IPS DF 4.7 (cell line): ENCODE measurements at regions not wholly inside any gene's neighbourhood (a gene's known extent, or its start where the extent isn't known, plus 50 kb on each side); places are given as distances from the start of the nearest gene placed in this dataset.
"Not testable (repeated sequence)": the region's sequence is repeated elsewhere in the genome, so short reads cannot be mapped to it uniquely, and the experiment has no call there.

Experiments used
- DNase-seq: peaks from one replicate; pipeline ENCODE4 v3.0.0-alpha.2; 2013; ENCODE audit warnings: low spot score; ENCODE audit errors: extremely low read depth

- DNase-seq, result no peak
Observed at GRCh38 chr13:60699636-60700035, 302.6 kb downstream of the TDRD3 start.

GRCh38 chr13:60696602-60697001, 299.6 kb downstream of the TDRD3 start:
- no peak for DNase-seq

- DNase-seq, result no peak
Observed at GRCh38 chr13:60691268-60691667, 294.2 kb downstream of the TDRD3 start.

GRCh38 chr13:60690604-60691003, 293.6 kb downstream of the TDRD3 start:
- no peak for DNase-seq

- DNase-seq, result no peak
Observed at GRCh38 chr13:60689571-60689970, 292.6 kb downstream of the TDRD3 start.

- DNase-seq, result no peak
Observed at GRCh38 chr13:60689076-60689475, 292.1 kb downstream of the TDRD3 start.

GRCh38 chr13:60679928-60680694, 283.1 kb downstream of the TDRD3 start:
- DNase-seq, result no peak

GRCh38 chr13:60679131-60679530, 282.1 kb downstream of the TDRD3 start:
- DNase-seq, result no peak

- DNase-seq, result no peak
Observed at GRCh38 chr13:60671386-60671785, 274.4 kb downstream of the TDRD3 start.

GRCh38 chr13:60663788-60664187, 266.8 kb downstream of the TDRD3 start:
- DNase-seq, result no peak

- DNase-seq, result no peak
Observed at GRCh38 chr13:60662595-60662994, 265.6 kb downstream of the TDRD3 start.

- no peak for DNase-seq
Observed at GRCh38 chr13:60661521-60661920, 264.5 kb downstream of the TDRD3 start.

- DNase-seq, result not testable (repeated sequence)
Observed at GRCh38 chr13:60657586-60657985, 260.6 kb downstream of the TDRD3 start.

GRCh38 chr13:60655256-60655655, 258.2 kb downstream of the TDRD3 start:
- DNase-seq, result no peak

- no peak for DNase-seq
Observed at GRCh38 chr13:60654415-60654814, 257.4 kb downstream of the TDRD3 start.

- DNase-seq, result no peak
Observed at GRCh38 chr13:60647547-60647946, 250.5 kb downstream of the TDRD3 start.

- DNase-seq, result no peak
Observed at GRCh38 chr13:60646620-60647019, 249.6 kb downstream of the TDRD3 start.

- DNase-seq, result no peak
Observed at GRCh38 chr13:60645676-60646075, 248.7 kb downstream of the TDRD3 start.

GRCh38 chr13:60642552-60642951, 245.5 kb downstream of the TDRD3 start:
- no peak for DNase-seq

GRCh38 chr13:60629158-60629557, 232.1 kb downstream of the TDRD3 start:
- DNase-seq, result no peak

- no peak for DNase-seq
Observed at GRCh38 chr13:60627071-60627686, 230.2 kb downstream of the TDRD3 start.
